H1 (cell line): ENCODE measurements at regions not wholly inside any gene's neighbourhood (a gene's known extent, or its start where the extent isn't known, plus 50 kb on each side); places are given as distances from the start of the nearest gene placed in this dataset.

Source experiments
- ASH2L ChIP-seq: fragments of 200-600, 300-600 bp; sonication (generic); IDR thresholded peaks from one replicate; pipeline ENCODE4 v1.7.1; 2017; ENCODE audit warnings: low read length
- CREB1 ChIP-seq: IDR thresholded peaks from 2 replicates; pipeline ENCODE4 v1.6.1; 2012; ENCODE audit warnings: inconsistent platforms
- EZH2 ChIP-seq: fragments of 200-600 bp; sonication (generic); IDR thresholded peaks from 2 replicates; pipeline ENCODE4 v1.7.1; 2012; ENCODE audit warnings: low read depth, mild to moderate bottlenecking, moderate library complexity, low read length, inconsistent platforms; ENCODE audit not compliant: severe bottlenecking
- HDAC2 ChIP-seq, 2 experiments: fragments of 300-600 bp in 1 of 2; sonication (generic) in 1 of 2; IDR thresholded peaks; 2 replicates each; pipeline ENCODE4 v1.6.1; 2011 to 2012; ENCODE audit warnings: low read depth in 2 of 2, low read length in 2 of 2, mild to moderate bottlenecking in 2 of 2, moderate library complexity in 2 of 2, borderline replicate concordance in 1 of 2, inconsistent platforms in 1 of 2
- NRF1 ChIP-seq: IDR thresholded peaks from 2 replicates; pipeline ENCODE4 v1.6.1; 2011; ENCODE audit warnings: mild to moderate bottlenecking, low read depth, low read length, improper control_type of control experiment
- PHF8 ChIP-seq: fragments of 200-600 bp; sonication (generic); conservative IDR thresholded peaks from 2 replicates; pipeline ENCODE4 v1.7.1; 2012; ENCODE audit warnings: low read depth, mild to moderate bottlenecking, inconsistent platforms, low read length, moderate library complexity
- TAF7 ChIP-seq: optimal IDR thresholded peaks from 2 replicates; pipeline ENCODE3; 2011; ENCODE audit warnings: low read depth, mild to moderate bottlenecking, inconsistent platforms, low read length, moderate library complexity, borderline replicate concordance
- TF ChIP-seq, protein P1 (sequence below): IDR thresholded peaks from 2 replicates; pipeline ENCODE4 v1.6.1; 2011; ENCODE audit warnings: low read depth, mild to moderate bottlenecking, low read length; ENCODE audit not compliant: insufficient read depth

DNA sequence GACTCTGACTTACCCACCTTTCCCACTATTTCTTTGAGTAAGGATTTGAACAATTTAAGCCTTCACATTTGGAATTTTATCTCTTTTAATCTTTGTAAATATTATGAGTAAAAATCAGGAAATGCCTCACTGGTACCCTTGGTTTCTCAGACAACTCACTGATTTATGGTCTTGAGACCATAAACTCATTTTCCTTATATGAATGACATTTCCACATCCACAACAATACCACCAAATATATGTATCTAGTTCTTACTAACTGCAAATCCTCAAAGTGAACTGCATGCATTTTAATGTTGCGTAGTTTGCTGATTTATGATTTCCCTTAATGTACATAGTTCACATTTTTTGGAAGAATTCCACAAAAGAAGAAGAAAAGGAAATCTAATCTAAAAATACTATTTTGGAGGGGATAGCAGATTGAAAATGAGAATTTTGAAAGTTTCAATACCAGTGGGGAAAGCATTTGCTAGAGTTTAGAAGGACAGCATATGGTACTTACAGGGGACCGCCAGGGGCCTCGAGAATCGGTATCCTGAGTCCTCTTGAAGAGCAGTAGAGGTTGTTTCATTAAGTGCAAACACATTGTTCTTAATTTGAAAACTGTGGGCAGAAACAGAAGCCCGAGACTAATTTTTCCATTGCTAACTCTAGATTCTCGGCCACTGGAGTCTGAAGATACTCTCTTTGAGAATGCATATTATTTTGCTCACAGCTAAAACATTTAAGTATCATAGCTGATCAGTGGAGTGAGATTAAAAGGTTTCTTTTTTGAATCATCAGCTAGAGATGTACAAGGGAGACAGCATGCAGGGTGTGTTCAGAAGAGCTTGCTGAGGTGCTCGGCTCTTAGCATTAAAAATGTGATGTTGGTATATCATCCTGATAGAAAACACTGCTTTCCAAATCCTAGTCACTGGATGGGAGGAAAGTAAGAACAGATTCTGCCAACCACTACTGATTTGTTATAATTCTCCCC lies 964.0 kb downstream of the GATA3 start (continued):
- TF ChIP-seq HDAC2 (IDR thresholded peaks at IDR 0.05; ENCODE audit: borderline replicate concordance in 1 of 2, low read depth in 2 of 2, low read length in 2 of 2) (no peak), ASH2L (no peak), CREB1 (no peak), TAF7 (no peak), EZH2 (no peak), PHF8 (no peak), NRF1 (no peak)
- TF ChIP-seq, protein P1, sequence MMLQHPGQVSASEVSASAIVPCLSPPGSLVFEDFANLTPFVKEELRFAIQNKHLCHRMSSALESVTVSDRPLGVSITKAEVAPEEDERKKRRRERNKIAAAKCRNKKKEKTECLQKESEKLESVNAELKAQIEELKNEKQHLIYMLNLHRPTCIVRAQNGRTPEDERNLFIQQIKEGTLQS, result no peak
- TF ChIP-seq, all 59 proteins: peak for 0
